ENCODE measurements at regions not wholly inside any gene's neighbourhood (a gene's known extent, or its start where the extent isn't known, plus 50 kb on each side); places are given as distances from the start of the nearest gene placed in this dataset.

DNA sequence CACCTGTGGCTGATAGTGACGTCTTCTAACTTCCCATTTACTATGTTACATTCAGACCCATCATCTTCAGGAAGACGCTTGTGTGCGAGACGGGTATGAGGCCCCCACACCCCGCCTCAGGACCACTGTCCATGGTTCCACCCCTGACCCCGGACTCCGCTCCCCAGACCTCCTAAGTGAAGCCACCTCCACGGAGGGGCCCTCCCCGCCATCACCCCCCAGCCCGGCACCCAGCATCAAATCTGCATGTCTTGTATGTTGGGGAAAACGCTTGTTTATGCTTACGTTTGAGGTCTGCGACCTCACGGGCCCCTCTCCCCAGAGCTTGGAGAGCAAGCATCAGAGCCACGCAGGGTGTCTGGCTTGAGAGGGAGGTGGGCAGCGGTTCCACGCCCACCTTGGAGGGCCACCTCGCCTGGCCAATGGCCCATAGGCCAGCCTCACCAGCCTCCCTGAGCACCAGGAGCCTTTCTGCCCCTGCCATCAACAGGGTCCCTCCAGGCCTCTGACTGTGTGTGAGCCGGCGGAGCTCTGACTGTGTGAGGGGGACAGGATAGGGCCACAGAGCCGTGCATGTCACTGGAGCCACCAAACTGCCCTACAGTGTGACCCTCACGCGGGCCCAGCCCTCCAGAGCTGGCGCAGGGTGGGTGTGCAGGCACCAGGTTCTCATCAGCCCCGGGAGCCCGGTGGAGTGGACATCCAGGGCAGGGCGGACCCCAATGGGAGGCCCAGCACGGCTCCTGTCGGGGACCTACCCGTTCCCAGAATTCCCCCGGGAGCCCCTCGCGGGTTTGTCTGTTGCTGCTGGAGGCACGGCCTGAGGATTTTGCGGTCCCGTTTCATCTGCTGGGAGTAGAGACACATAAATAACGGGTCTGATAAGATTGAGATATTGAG lies 88.4 kb upstream of the NKX1-1 start:
- peaks cover 8 to 68% (median 26%) of the 10 kb centered on the region in 3 donors for H3K27me3 ChIP-seq
- no peaks in the 10 kb centered on the region for H3K9me3 ChIP-seq
- intact Hi-C loops (cut with DNase I), result no loop called here
- DNase-seq, result peak; percentile 55
- no peaks in the 10 kb centered on the region for H3K36me3 ChIP-seq
- H3K4me3 ChIP-seq, result no peak overlapping the region
- 79 to 83% methylated on average over 37 of the region's 37 CpGs for WGBS, 2 donors
- H3K27ac ChIP-seq, result no peak overlapping the region
- no peaks in the 10 kb centered on the region for H3K4me1 ChIP-seq
- TF ChIP-seq EP300 (IDR thresholded peaks at IDR 0.05) (no peak), POLR2A (IDR thresholded peaks at IDR 0.05) (no peak), POLR2AphosphoS5 (IDR thresholded peaks at IDR 0.05) (no peak)
- TF ChIP-seq, protein P1, sequence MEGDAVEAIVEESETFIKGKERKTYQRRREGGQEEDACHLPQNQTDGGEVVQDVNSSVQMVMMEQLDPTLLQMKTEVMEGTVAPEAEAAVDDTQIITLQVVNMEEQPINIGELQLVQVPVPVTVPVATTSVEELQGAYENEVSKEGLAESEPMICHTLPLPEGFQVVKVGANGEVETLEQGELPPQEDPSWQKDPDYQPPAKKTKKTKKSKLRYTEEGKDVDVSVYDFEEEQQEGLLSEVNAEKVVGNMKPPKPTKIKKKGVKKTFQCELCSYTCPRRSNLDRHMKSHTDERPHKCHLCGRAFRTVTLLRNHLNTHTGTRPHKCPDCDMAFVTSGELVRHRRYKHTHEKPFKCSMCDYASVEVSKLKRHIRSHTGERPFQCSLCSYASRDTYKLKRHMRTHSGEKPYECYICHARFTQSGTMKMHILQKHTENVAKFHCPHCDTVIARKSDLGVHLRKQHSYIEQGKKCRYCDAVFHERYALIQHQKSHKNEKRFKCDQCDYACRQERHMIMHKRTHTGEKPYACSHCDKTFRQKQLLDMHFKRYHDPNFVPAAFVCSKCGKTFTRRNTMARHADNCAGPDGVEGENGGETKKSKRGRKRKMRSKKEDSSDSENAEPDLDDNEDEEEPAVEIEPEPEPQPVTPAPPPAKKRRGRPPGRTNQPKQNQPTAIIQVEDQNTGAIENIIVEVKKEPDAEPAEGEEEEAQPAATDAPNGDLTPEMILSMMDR (IDR thresholded peaks at IDR 0.05), result no peak

DNA sequence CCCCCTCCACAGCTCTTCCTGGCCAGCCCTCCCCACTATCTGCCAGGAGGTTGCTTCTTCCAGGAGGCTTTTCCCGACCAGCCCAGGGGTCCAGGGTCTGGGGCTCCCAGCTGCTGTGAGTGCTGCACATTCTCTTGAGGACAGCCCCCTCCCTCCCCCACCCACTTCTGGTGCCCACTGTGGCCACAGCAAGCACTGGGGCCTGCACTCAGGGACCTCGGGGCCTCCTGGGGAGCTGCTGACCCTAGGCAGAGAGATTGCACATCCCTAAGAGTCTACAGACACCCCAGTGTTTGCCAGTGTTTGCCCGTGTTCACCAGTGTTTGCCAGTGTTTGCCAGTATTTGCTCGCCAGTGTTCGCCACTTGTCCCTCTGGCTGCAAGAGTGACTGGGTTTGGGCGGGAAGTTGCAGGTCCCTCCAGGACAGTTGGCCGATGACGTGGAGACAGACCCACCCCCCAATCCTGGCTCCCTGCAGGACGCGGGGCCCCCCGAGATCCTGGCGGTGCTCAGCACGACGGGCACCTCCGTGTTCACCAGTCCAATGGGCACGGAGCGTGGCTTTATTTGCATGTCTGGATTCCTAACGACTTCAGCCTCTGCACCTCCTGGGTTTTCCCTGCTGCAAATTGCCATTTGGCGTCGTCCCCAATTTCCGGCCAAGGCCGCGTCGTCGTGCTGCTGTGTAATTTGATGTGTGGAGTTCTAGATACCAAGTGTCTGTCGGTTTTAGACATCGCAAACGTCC lies 87.5 kb upstream of the NKX1-1 start:
- peaks cover 8 to 78% (median 36%) of the 10 kb centered on the region in 3 donors for H3K27me3 ChIP-seq
- 74 to 79% methylated on average over 28 of the region's 28 CpGs for WGBS, 2 donors
- H3K4me3 ChIP-seq, result no peak overlapping the region
- H3K9me3 ChIP-seq, result no peaks in the 10 kb centered on the region
- intact Hi-C loops (cut with DNase I), result no loop called here
- TF ChIP-seq, protein P1 (IDR thresholded peaks at IDR 0.05), result no peak
- TF ChIP-seq POLR2AphosphoS5 (IDR thresholded peaks at IDR 0.05), result no peak
- no peak for TF ChIP-seq EP300 (IDR thresholded peaks at IDR 0.05)
- no peak for TF ChIP-seq POLR2A (IDR thresholded peaks at IDR 0.05)
- no peak overlapping the region for H3K27ac ChIP-seq
- peak; percentile 46 for DNase-seq
- no peaks in the 10 kb centered on the region for H3K4me1 ChIP-seq
- H3K36me3 ChIP-seq, result no peaks in the 10 kb centered on the region

DNA sequence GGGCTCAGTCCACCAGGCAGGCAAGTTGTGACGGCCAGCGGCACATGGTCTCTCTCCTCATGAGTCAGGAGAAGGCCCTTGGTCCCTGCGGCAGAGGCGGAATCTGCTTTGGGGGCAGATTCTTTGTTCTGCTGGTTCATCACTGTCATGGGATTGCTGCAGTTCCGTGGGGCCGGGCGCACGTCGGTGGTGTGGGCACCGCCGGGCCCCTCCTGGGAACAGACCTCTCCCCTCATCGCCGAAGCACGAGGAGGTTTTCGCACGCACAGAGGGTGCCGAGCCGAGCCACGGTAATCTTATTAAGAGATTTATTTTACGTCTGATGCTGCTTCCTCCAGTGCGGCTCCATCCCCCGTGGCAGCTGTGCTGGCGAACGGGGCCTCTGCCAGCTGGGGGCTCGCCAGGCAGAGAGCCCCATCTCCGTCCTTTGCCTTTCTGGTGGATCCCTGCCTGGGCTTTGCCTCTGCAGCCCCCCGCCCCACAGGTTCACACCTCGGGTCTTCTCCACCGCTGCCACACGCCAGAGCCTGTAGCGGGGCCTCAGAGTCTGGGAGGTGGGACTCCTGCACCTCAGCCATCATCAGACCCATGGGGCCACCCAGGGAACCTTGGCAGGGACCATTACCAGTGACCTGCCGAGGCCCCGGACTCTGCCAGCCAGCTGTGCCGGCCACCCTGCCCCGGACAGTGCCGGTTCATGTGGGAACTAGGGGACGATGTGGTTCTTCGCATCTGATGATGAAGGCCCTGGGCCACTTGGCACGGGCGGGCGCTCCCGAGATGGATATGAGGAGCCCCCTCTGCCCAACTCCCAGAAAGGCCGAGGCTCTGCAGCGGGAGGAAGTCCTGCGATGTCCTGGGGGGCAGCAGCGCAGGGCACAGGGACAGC lies 86.7 kb upstream of the NKX1-1 start:
- WGBS, 2 donors, result 72 to 74% methylated on average over 46 of the region's 46 CpGs
- Histone ChIP-seq H3K27ac (no peak overlapping the region), H3K4me1 (no peaks in the 10 kb centered on the region), H3K36me3 (no peaks in the 10 kb centered on the region), H3K27me3 (peaks cover 8 to 86% (median 40%) of the 10 kb centered on the region in 3 donors), H3K4me3 (no peak overlapping the region), H3K9me3 (no peaks in the 10 kb centered on the region)
- peak; percentile 57 for DNase-seq
- no peak for TF ChIP-seq POLR2AphosphoS5 (IDR thresholded peaks at IDR 0.05)
- TF ChIP-seq, protein P1 (IDR thresholded peaks at IDR 0.05), result no peak
- TF ChIP-seq EP300 (IDR thresholded peaks at IDR 0.05), result no peak
- no peak for TF ChIP-seq POLR2A (IDR thresholded peaks at IDR 0.05)
- intact Hi-C loops (cut with DNase I), result no loop called here

DNA sequence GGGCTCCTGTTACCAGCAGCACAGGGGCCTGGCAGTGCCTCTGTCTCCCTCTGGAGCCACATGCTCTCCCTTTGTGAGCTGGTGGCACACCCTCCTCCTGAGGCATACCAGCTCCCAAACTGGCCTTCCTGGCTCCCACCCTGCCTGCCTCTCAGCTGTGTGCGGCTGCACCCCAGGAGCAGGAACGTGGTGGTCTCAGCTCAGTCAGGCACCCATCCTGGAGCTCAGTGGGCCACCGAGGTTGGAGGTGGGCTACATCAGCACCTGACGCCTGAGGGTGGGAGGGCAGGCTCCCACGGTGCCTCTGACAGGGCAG lies 85.9 kb upstream of the NKX1-1 start:
- WGBS, 2 donors, result 76 to 81% methylated on average over 5 of the region's 5 CpGs
- TF ChIP-seq EP300 (IDR thresholded peaks at IDR 0.05), result no peak
- TF ChIP-seq POLR2A (IDR thresholded peaks at IDR 0.05), result no peak
- no peak for TF ChIP-seq POLR2AphosphoS5 (IDR thresholded peaks at IDR 0.05)
- TF ChIP-seq, protein P1 (IDR thresholded peaks at IDR 0.05), result no peak
- H3K4me1 ChIP-seq, result no peaks in the 10 kb centered on the region
- intact Hi-C loops (cut with DNase I), result no loop called here
- H3K4me3 ChIP-seq, result no peak overlapping the region
- H3K36me3 ChIP-seq, result no peaks in the 10 kb centered on the region
- H3K27ac ChIP-seq, result no peak overlapping the region
- peaks cover 8 to 94% (median 40%) of the 10 kb centered on the region in 3 donors for H3K27me3 ChIP-seq
- DNase-seq, result peak; percentile 36
- H3K9me3 ChIP-seq, result no peaks in the 10 kb centered on the region
